GM10266 (cell line): ENCODE measurements at regions not wholly inside any gene's neighbourhood (a gene's known extent, or its start where the extent isn't known, plus 50 kb on each side); places are given as distances from the start of the nearest gene placed in this dataset.

Source experiments
- DNase-seq: peaks from one replicate; pipeline ENCODE4 v3.0.0; 2012; ENCODE audit errors: extremely low spot score
- TF ChIP-seq, protein P1 (sequence below): IDR thresholded peaks from 2 replicates; pipeline ENCODE4 v1.5.1; 2012; ENCODE audit warnings: mild to moderate bottlenecking, low read depth; ENCODE audit not compliant: control insufficient read depth, insufficient read depth; ENCODE audit errors: missing control alignments

DNA sequence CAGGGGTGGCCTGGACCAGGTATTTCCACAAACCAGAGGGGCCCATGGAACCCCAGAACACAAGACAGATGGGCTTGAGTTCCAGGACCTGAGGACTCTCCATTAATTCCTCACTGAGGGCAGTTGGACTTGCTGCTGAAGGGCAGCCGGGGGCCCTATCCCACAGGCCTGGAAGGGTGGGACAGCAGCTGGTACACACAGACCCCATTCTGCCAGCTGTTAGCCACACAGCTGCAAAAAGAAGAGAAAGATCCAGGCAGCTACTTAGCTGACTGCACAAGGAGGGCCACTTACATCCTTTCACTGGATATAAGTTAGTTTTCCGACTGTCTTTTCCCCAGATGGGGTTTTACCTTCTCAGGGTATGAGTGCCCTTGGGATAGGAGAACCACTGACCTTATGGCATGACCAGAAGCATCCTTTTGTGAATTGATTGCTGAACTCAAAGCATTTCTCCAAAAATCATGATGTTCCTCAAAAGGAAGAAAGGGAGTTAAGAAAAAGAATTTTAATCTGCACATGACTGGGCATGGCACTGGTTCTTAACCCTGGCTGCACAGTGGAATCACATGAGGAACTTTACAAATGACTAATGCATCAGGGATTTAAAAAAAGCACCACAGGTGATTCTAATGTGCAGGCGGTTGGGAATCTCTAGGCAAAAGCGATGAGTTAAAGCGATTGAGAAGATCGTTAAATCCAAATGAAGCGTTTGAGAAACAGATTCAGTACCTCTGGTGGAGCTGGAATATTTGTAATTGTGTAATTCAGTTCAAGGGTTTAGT, 199.4 kb downstream of the TFAP2A start:
- TF ChIP-seq, protein P1, sequence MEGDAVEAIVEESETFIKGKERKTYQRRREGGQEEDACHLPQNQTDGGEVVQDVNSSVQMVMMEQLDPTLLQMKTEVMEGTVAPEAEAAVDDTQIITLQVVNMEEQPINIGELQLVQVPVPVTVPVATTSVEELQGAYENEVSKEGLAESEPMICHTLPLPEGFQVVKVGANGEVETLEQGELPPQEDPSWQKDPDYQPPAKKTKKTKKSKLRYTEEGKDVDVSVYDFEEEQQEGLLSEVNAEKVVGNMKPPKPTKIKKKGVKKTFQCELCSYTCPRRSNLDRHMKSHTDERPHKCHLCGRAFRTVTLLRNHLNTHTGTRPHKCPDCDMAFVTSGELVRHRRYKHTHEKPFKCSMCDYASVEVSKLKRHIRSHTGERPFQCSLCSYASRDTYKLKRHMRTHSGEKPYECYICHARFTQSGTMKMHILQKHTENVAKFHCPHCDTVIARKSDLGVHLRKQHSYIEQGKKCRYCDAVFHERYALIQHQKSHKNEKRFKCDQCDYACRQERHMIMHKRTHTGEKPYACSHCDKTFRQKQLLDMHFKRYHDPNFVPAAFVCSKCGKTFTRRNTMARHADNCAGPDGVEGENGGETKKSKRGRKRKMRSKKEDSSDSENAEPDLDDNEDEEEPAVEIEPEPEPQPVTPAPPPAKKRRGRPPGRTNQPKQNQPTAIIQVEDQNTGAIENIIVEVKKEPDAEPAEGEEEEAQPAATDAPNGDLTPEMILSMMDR = no peak
- DNase-seq = no peak

DNA sequence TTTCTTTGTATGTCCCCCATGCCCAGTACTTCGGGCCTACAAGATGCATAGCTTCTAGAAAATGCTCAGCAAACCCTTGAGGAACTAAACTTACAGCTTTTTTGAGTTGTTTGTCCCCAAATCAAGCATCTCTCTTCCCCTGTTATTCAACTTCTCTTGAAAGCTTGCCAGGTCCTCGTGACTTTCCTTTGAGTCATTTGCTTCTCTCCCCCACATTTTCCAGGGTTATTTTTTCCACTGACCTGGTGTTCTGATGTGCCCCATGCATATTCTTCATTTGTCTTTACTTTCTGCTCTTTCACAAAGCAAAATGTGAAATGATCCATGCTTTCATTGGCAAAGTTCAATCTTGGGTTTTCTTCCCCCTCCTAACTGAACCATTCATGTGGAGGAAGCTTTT, 204.8 kb downstream of the TFAP2A start:
- no peak for DNase-seq
- TF ChIP-seq, protein P1 = no peak

DNA sequence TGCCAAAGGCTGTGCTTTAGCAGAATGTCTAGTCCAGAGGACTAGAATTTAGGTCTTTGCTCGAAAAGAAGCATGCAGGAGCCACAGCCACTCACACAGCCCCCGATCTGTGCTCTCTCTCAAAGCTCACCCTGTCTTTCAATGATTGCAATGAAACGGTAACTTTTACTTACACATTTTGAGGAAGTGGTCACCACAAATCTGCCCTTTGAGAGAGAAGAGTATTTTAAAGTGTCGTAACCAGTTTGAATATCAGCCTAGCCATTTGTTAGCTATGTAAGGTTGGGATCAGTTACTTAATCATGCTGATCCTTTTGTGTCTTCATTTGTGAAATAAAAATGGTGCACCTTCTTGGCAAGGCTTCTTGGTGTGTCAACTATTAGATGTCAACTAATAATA, 209.0 kb downstream of the TFAP2A start:
- no peak for DNase-seq
- TF ChIP-seq, protein P1 = no peak

DNA sequence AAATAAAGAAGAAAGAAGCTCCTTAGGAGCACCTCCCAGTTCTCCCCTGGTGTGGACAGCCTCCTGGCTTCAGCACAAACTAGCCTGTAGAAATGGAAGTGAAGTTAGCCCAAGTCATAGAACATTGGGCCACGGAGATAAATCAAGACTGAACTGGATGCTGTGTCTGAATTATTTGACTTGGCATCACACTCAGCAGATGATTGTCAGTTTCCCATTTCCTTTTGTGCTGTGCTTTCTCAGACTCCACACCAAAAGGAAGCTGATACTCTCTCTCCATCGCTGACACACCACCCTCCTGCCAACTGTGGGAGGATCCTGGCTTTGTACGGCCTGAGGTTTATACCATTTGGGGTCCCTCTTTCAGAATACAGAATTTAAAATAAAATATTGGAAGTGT, 209.8 kb downstream of the TFAP2A start:
- no peak for DNase-seq
- TF ChIP-seq, protein P1 = no peak

DNA sequence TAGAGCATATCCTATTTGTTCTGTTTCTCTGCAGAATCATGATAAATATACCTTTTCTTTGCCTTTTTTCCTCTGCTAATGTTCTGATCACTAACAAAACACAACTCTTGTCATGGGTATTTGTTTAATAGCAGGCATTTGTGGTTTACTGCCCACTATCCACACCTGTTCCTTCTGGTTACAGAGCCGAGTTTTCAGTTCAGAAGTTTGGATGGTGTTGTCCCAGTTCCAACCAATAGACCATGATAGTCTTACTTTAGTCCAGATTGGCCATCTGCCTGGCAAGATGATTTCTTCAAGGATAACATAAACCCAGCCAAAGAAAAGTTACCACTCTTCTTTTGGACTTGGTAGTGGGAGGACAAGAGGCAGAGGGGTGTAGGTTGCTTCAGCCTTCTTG, 211.2 kb downstream of the TFAP2A start:
- no peak for DNase-seq
- TF ChIP-seq, protein P1 = no peak

DNA sequence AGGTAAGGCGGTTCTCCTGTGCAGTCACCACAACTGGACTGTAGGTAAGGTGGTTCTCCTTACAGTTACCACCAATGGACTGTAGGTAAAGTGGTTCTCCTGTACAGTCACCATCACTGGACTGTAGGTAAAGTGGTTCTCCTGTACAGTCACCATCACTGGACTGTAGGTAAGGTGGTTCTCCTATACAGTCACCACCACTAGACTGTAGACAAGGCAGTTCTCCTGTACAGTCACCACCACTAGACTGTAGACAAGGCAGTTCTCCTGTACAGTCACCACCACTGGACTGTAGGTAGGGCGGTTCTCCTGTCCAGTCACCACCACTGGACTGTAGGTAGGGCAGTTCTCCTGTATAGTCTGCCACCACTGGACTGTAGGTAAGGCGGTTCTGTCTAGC, 212.3 kb downstream of the TFAP2A start:
- TF ChIP-seq, protein P1 = no peak
- no peak for DNase-seq

DNA sequence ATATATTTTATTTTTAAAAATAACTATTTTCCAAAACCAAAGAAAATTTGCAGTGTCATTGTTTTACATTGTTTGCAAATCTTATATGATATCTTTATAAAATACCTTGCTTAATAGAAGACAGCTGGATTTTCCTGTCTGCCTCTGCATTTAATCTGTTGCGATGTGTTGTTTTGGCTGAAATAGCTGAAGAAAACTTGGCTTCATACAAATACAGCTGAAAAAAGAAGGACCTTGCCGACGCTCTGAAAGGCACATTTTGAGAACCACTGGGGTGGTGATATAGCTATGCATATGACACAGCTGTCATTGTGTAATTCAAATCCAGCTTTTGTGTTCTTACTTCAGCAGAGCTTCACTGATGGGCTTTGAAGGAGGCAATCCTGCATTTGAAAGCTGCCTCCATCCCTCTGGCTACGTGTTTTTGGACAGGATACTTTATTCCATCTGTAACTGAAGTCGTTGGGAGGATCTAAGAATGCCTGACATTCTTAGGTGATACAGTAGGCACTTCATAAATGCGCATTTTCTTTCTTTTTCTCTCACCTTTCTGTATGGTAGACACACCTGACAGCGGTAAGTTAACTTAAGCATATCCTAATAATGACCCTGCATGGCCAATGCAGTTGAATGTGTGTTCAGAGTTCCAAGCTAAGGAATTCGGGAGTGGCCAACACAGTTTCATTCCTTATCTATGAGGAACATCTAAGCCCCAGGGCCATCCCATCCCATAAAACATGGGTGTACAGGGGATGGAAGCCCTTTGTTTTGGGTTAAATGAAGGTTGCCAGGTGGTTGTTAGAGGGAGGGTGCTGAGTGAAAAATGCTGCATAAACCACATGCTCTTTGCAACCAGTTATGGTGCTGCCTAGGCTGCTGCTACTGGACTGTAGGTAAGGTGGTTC, 213.0 kb downstream of the TFAP2A start:
- DNase-seq = no peak
- TF ChIP-seq, protein P1 = no peak
